ENCODE measurements at regions not wholly inside any gene's neighbourhood (a gene's known extent, or its start where the extent isn't known, plus 50 kb on each side); places are given as distances from the start of the nearest gene placed in this dataset.

- no peak for DNase-seq (ENCODE audit: low read depth)
- H3K4me3 ChIP-seq (ENCODE audit: low read depth, low read length): no peak overlapping the region
- TF ChIP-seq CTCF (conservative IDR thresholded peaks at IDR 0.05; ENCODE audit: low read depth, low read length): no peak
Observed at GRCh38 chr6:22637782-22638181, 68.4 kb downstream of the HDGFL1 start.

- H3K4me3 ChIP-seq (ENCODE audit: low read depth, low read length): no peak overlapping the region
- no peak for TF ChIP-seq CTCF (conservative IDR thresholded peaks at IDR 0.05; ENCODE audit: low read depth, low read length)
- DNase-seq (ENCODE audit: low read depth): no peak
Observed at GRCh38 chr6:22638320-22638719, 69.0 kb downstream of the HDGFL1 start.

GRCh38 chr6:22642254-22642653 is 72.9 kb downstream of the HDGFL1 start:
- DNase-seq (ENCODE audit: low read depth): no peak
- no peak for TF ChIP-seq CTCF (conservative IDR thresholded peaks at IDR 0.05; ENCODE audit: low read depth, low read length)
- no peak overlapping the region for H3K4me3 ChIP-seq (ENCODE audit: low read depth, low read length)

- no peak for DNase-seq (ENCODE audit: low read depth)
- TF ChIP-seq CTCF (conservative IDR thresholded peaks at IDR 0.05; ENCODE audit: low read depth, low read length): no peak
- no peak overlapping the region for H3K4me3 ChIP-seq (ENCODE audit: low read depth, low read length)
Observed at GRCh38 chr6:22643780-22644179, 74.4 kb downstream of the HDGFL1 start.

- TF ChIP-seq CTCF (conservative IDR thresholded peaks at IDR 0.05; ENCODE audit: low read depth, low read length): no peak
- DNase-seq (ENCODE audit: low read depth): no peak
- no peak overlapping the region for H3K4me3 ChIP-seq (ENCODE audit: low read depth, low read length)
Observed at GRCh38 chr6:22647719-22648118, 78.4 kb downstream of the HDGFL1 start.

DNA sequence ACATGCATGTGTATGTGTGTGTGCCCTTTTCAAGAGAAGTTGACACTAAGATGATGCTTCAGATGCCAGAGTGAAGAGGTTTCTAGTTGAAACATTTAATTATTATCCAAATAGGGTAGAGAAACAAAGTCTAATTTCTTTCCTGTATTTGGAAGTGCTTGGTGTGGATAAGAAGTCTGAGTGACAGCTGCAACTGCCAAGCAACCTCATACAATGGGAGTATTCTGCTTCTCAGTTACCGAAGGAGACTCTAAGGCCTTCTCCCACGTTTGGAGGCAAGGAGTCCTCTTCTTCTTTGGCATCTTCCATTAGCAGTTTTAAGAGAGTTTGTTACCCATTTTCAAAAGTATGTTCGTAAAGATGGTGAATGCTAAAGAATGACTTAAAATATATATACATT is 82.4 kb downstream of the HDGFL1 start:
- no peak overlapping the region for H3K4me3 ChIP-seq (ENCODE audit: low read depth, low read length)
- no peak for TF ChIP-seq CTCF (conservative IDR thresholded peaks at IDR 0.05; ENCODE audit: low read depth, low read length)
- DNase-seq (ENCODE audit: low read depth): no peak

DNA sequence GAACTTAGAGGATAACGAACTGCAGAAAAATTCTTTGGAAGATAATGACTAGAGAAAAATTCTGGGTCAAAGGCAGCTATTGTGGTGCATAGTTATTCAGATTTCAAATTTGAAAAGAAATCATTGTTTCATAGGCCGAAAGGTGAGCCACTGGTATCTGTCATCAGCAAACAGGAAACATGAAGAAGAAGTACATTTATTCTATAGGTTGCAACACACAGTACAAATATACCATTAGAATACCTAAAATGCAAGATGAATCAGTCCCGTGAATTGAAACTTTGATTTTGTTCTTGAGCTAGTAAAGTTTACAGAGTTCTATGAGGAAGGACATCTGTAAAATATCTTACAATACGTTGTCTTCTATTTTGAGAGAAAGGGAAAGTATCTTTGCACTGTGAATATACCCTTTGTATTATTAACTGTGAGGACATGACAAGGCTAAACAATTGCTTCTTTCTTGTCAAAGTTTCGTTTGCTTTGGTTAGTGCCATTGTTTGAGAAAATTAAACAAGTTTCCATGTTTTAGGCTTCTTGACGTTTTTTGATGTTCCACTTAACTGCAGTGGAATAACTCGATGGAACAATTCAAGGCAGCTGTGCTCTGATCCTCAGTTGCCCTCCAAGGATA is 84.7 kb downstream of the HDGFL1 start:
- no peak overlapping the region for H3K4me3 ChIP-seq (ENCODE audit: low read depth, low read length)
- DNase-seq (ENCODE audit: low read depth): no peak

More for the DNA sequence above, 84.7 kb downstream of the HDGFL1 start:
- TF ChIP-seq CTCF (conservative IDR thresholded peaks at IDR 0.05; ENCODE audit: low read depth, low read length): no peak
